SK-N-SH (cell line): ENCODE measurements at regions not wholly inside any gene's neighbourhood (a gene's known extent, or its start where the extent isn't known, plus 50 kb on each side); places are given as distances from the start of the nearest gene placed in this dataset.

Experiments used
- CTCF ChIA-PET: fragments of 300-600, 350-600 bp; formaldehyde crosslinking; extraction: SDS; loops from one replicate; lab custom pipeline; 2021; lab: Yijun Ruan, JAX
- POLR2A ChIA-PET: fragments of 350-600 bp; sonication (Branson Sonifier 250); formaldehyde crosslinking; extraction: SDS; loops from one replicate; lab custom pipeline; 2020; ENCODE audit warnings: antibody characterized with exemption, inconsistent platforms; lab: Yijun Ruan, JAX
- DNase-seq: peaks from one replicate; pipeline ENCODE4 v3.0.0; 2012
- H2AFZ ChIP-seq: fragments of 200-600 bp; sonication (generic); 2 replicates; pipeline ENCODE4 v1.8.1; 2016; ENCODE audit warnings: antibody characterized with exemption, mild to moderate bottlenecking, low read depth
- H3F3A ChIP-seq: fragments of 200-600 bp; sonication (generic); replicated peaks from 2 replicates; pipeline ENCODE3; 2016; ENCODE audit warnings: antibody characterized with exemption, mild to moderate bottlenecking; ENCODE audit not compliant: insufficient read depth
- H3K27ac ChIP-seq, 2 experiments: fragments of 200-500 bp in 1 of 2; fragments of 200-600 bp in 1 of 2; sonication (Bioruptor generic) in 1 of 2; sonication (generic), shearing (Covaris generic) in 1 of 2; 2 replicates each; pipeline versions ENCODE4 v1.5.1 to v1.6.1; 2014 to 2016; ENCODE audit warnings: low read depth in 2 of 2, inconsistent platforms in 1 of 2, low read length in 1 of 2, mild to moderate bottlenecking in 1 of 2, mixed read lengths in 1 of 2
- H3K27me3 ChIP-seq: fragments of 200-600 bp; sonication (generic), shearing (Covaris generic); 2 replicates; pipeline ENCODE4 v1.6.1; 2016; ENCODE audit warnings: mixed run types; ENCODE audit not compliant: insufficient read depth
- H3K36me3 ChIP-seq, 2 experiments: fragments of 200-500 bp in 1 of 2; fragments of 200-600 bp in 1 of 2; sonication (Bioruptor generic) in 1 of 2; sonication (generic) in 1 of 2; replicated peaks in 1 of 2; 2 replicates each; pipeline versions ENCODE3 to v1.5.1; 2014 to 2016; ENCODE audit warnings: low read length in 1 of 2, mild to moderate bottlenecking in 1 of 2; ENCODE audit not compliant: insufficient read depth in 2 of 2, control insufficient read depth in 1 of 2
- H3K4me1 ChIP-seq, 2 experiments: fragments of 200-500 bp in 1 of 2; fragments of 200-600 bp in 1 of 2; sonication (Bioruptor generic) in 1 of 2; sonication (generic), shearing (Covaris generic) in 1 of 2; 2 replicates each; pipeline versions ENCODE4 v1.5.1 to v1.6.1; 2014 to 2016; ENCODE audit warnings: low read depth in 1 of 2, low read length in 1 of 2, mixed run types in 1 of 2; ENCODE audit not compliant: insufficient read depth in 2 of 2, control insufficient read depth in 1 of 2
- H3K4me2 ChIP-seq: fragments of 200-600 bp; sonication (generic), shearing (Covaris generic); 2 replicates; pipeline ENCODE4 v1.6.1; 2017; ENCODE audit warnings: mixed run types
- H3K4me3 ChIP-seq, 2 experiments: fragments of 200-500 bp in 1 of 2; fragments of 200-600 bp in 1 of 2; sonication (Bioruptor generic) in 1 of 2; sonication (generic), shearing (Covaris generic) in 1 of 2; 2 replicates each; pipeline versions ENCODE4 v1.5.1 to v1.8.1; 2014 to 2016; ENCODE audit warnings: low read depth in 2 of 2, inconsistent platforms in 1 of 2, low read length in 1 of 2, mild to moderate bottlenecking in 1 of 2, mixed read lengths in 1 of 2, moderate library complexity in 1 of 2
- H3K79me2 ChIP-seq: fragments of 200-600 bp; sonication (generic); 2 replicates; pipeline ENCODE4 v1.8.1; 2017; ENCODE audit warnings: mild to moderate bottlenecking; ENCODE audit not compliant: insufficient read depth
- H3K9ac ChIP-seq: fragments of 200-600 bp; sonication (generic); 2 replicates; pipeline ENCODE4 v1.6.1; 2017; ENCODE audit warnings: mixed run types
- H3K9me2 ChIP-seq: fragments of 200-600 bp; sonication (generic); 2 replicates; pipeline ENCODE4 v1.6.1; 2017; ENCODE audit warnings: mixed run types
- H3K9me3 ChIP-seq: fragments of 200-600 bp; sonication (generic); 2 replicates; pipeline ENCODE4 v1.6.1; 2017; ENCODE audit warnings: mixed run types, mild to moderate bottlenecking, moderate library complexity
- H4K20me1 ChIP-seq: fragments of 200-600 bp; sonication (generic); 2 replicates; pipeline ENCODE4 v1.6.1; 2017; ENCODE audit warnings: mild to moderate bottlenecking, mixed run types; ENCODE audit not compliant: insufficient read depth
- CHD2 ChIP-seq: fragments of 150-350 bp; IDR thresholded peaks from 2 replicates; pipeline ENCODE4 v1.6.1; 2018; ENCODE audit warnings: low read length; ENCODE audit not compliant: partially characterized antibody
- CTCF ChIP-seq: fragments of 200-600 bp; sonication (generic); IDR thresholded peaks from 2 replicates; pipeline ENCODE4 v1.6.1; 2017; ENCODE audit warnings: antibody characterized with exemption, mild to moderate bottlenecking, moderate library complexity
- ELF1 ChIP-seq: IDR thresholded peaks from 2 replicates; pipeline ENCODE4 v1.4.0; 2012
- EP300 ChIP-seq, 2 experiments: IDR thresholded peaks; 2 replicates each; pipeline versions ENCODE4 v1.4.0 to v1.6.1; 2012; ENCODE audit warnings: borderline replicate concordance in 1 of 2, low read depth in 1 of 2, low read length in 1 of 2
- EZH2phosphoT487 ChIP-seq: fragments of 200-600 bp; sonication (generic); IDR thresholded peaks from 2 replicates; pipeline ENCODE4 v1.6.1; 2017; ENCODE audit warnings: low read depth, mixed run types, mild to moderate bottlenecking, antibody characterized with exemption, moderate library complexity, borderline replicate concordance
- FOSL2 ChIP-seq: IDR thresholded peaks from 2 replicates; pipeline ENCODE4 v1.4.0; 2012; ENCODE audit warnings: low read depth, mild to moderate bottlenecking, moderate library complexity, borderline replicate concordance
- FOXM1 ChIP-seq: IDR thresholded peaks from 2 replicates; pipeline ENCODE4 v1.4.0; 2012; ENCODE audit warnings: low read depth, mild to moderate bottlenecking
- GATA2 ChIP-seq: sonication (generic); formaldehyde crosslinking; IDR thresholded peaks from 2 replicates; pipeline ENCODE4 v1.5.0; 2020; ENCODE audit warnings: mild to moderate bottlenecking, missing genetic modification reagents
- MEF2A ChIP-seq: IDR thresholded peaks from 2 replicates; pipeline ENCODE4 v1.4.0; 2012; ENCODE audit warnings: low read depth, borderline replicate concordance
- MXI1 ChIP-seq: IDR thresholded peaks from 2 replicates; pipeline ENCODE4 v1.6.1; 2012; ENCODE audit warnings: mild to moderate bottlenecking, low read depth, low read length, improper control_type of control experiment
- NFIC ChIP-seq: IDR thresholded peaks from 2 replicates; pipeline ENCODE4 v1.4.0; 2012; ENCODE audit warnings: borderline replicate concordance
- RAD21 ChIP-seq: IDR thresholded peaks from 2 replicates; pipeline ENCODE4 v1.6.1; 2012; ENCODE audit warnings: mild to moderate bottlenecking, low read length
- REST ChIP-seq: IDR thresholded peaks from 2 replicates; pipeline ENCODE4 v1.6.1; 2012; ENCODE audit warnings: mild to moderate bottlenecking, low read depth, low read length, moderate library complexity
- TCF12 ChIP-seq: IDR thresholded peaks from 2 replicates; pipeline ENCODE4 v1.4.0; 2012
- TEAD4 ChIP-seq: IDR thresholded peaks from 2 replicates; pipeline ENCODE4 v1.4.0; 2012; ENCODE audit warnings: mild to moderate bottlenecking, borderline replicate concordance; ENCODE audit not compliant: insufficient read depth
- USF1 ChIP-seq: IDR thresholded peaks from 2 replicates; pipeline ENCODE4 v1.4.0; 2012; ENCODE audit warnings: low read depth, borderline replicate concordance
- USF2 ChIP-seq: fragments of 150-350 bp; IDR thresholded peaks from 2 replicates; pipeline ENCODE4 v1.6.1; 2017; ENCODE audit warnings: antibody characterized with exemption, low read length, low read depth, borderline replicate concordance
- YY1 ChIP-seq: IDR thresholded peaks from 2 replicates; pipeline ENCODE4 v1.4.0; 2012; ENCODE audit warnings: low read depth, mild to moderate bottlenecking
- ZBTB33 ChIP-seq: IDR thresholded peaks from 2 replicates; pipeline ENCODE4 v1.4.0; 2012; ENCODE audit warnings: low read depth, borderline replicate concordance
- WGBS: methylation state at CpG from one replicate; pipeline ENCODE4 v1.1.6; 2017; ENCODE audit warnings: low lambda C conversion rate; 5-methylcytosine and 5-hydroxymethylcytosine counted together

GRCh38 chr9:13576101-13576500 lies 296.6 kb upstream of the MPDZ start:
- no peaks in the 10 kb centered on the region for H3K79me2 ChIP-seq
- H3K9me3 ChIP-seq = no peaks in the 10 kb centered on the region
- H3K27ac ChIP-seq = no peak overlapping the region
- TF ChIP-seq TCF12 (no peak), YY1 (no peak), MEF2A (no peak), MXI1 (no peak), EZH2phosphoT487 (no peak), USF1 (no peak), NFIC (no peak), GATA2 (no peak), FOXM1 (no peak), CHD2 (no peak), USF2 (no peak)
- H4K20me1 ChIP-seq = no peaks in the 10 kb centered on the region
- H3K36me3 ChIP-seq = no peaks in the 10 kb centered on the region
- DNase-seq = no peak
- POLR2A ChIA-PET = no interaction called here
- H3K4me2 ChIP-seq = no peak overlapping the region
- H3K27me3 ChIP-seq = no peaks in the 10 kb centered on the region
- no peak overlapping the region for H3K4me3 ChIP-seq
- no peak overlapping the region for H2AFZ ChIP-seq
- no peaks in the 10 kb centered on the region for H3K9me2 ChIP-seq
- H3K9ac ChIP-seq = no peak overlapping the region
- H3K4me1 ChIP-seq = no peaks in the 10 kb centered on the region
- H3F3A ChIP-seq = no peaks in the 10 kb centered on the region
- CTCF ChIA-PET = interaction anchor here (0.8 kb wide), 1 partner anchor 34 kb away, joined by 4 read pairs; no protein-coding TSS in a partner anchor

- Histone ChIP-seq H3K9ac (no peak overlapping the region), H2AFZ (no peak overlapping the region), H3K4me2 (no peak overlapping the region), H3F3A (no peaks in the 10 kb centered on the region), H3K9me3 (no peaks in the 10 kb centered on the region), H3K79me2 (no peaks in the 10 kb centered on the region), H3K9me2 (no peaks in the 10 kb centered on the region)
- ChIA-PET POLR2A (no interaction called here), CTCF (no interaction called here)
- WGBS = 52% methylated on average over 1 of the region's 1 CpG
- TF ChIP-seq MEF2A (no peak), GATA2 (no peak), TEAD4 (no peak), RAD21 (no peak), FOSL2 (no peak), MXI1 (no peak), NFIC (no peak), TCF12 (no peak), ELF1 (no peak), REST (no peak), CTCF (no peak), CHD2 (no peak), EP300 (IDR thresholded peaks at IDR 0.05; ENCODE audit: borderline replicate concordance in 1 of 2, low read depth in 1 of 2, low read length in 1 of 2) (no peak), ZBTB33 (no peak)
- TF ChIP-seq, all 33 proteins: peak for 0
- H3K4me3 ChIP-seq = no peak overlapping the region
- no peaks in the 10 kb centered on the region for H3K27me3 ChIP-seq
- H3K27ac ChIP-seq = no peak overlapping the region
- no peak for DNase-seq
- no peaks in the 10 kb centered on the region for H4K20me1 ChIP-seq
- no peaks in the 10 kb centered on the region for H3K4me1 ChIP-seq
- no peaks in the 10 kb centered on the region for H3K36me3 ChIP-seq
Observed at GRCh38 chr9:13575558-13575957, 296.1 kb upstream of the MPDZ start.
